ENCODE measurements at regions not wholly inside any gene's neighbourhood (a gene's known extent, or its start where the extent isn't known, plus 50 kb on each side); places are given as distances from the start of the nearest gene placed in this dataset.

DNA sequence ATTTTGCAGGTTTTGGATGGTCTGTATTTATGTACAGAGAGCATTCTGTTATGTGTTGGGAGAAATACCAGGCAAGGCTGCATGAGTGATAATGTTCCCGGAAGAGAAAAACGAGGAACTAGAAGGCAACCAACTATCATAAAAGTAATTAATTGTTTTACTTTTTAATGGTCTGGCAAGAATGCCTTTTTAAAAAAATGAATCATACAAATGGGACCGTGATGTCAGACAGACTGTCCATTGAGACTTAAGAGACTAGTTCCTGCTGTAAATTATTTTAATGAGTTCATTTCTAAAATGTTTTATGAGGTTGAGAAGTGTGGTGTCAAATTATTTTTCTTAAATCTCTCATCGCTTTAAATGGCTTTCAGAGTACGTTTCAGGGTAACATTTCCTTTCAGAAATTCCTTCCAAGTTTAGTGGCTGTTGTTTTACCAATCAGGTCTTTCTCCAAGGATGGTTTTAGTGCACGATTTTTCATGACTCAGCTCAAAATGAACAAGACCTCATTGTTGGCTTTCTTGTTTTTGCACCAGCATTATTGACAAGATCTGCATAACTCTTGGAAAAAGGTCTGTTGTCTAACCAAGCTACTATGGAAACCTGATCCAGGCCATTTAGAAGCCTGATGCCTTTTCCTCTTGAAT is 86.1 kb upstream of the ARHGAP5 start:
- TF ChIP-seq POLR2A (IDR thresholded peaks at IDR 0.05) = no peak
- TF ChIP-seq, protein P1, sequence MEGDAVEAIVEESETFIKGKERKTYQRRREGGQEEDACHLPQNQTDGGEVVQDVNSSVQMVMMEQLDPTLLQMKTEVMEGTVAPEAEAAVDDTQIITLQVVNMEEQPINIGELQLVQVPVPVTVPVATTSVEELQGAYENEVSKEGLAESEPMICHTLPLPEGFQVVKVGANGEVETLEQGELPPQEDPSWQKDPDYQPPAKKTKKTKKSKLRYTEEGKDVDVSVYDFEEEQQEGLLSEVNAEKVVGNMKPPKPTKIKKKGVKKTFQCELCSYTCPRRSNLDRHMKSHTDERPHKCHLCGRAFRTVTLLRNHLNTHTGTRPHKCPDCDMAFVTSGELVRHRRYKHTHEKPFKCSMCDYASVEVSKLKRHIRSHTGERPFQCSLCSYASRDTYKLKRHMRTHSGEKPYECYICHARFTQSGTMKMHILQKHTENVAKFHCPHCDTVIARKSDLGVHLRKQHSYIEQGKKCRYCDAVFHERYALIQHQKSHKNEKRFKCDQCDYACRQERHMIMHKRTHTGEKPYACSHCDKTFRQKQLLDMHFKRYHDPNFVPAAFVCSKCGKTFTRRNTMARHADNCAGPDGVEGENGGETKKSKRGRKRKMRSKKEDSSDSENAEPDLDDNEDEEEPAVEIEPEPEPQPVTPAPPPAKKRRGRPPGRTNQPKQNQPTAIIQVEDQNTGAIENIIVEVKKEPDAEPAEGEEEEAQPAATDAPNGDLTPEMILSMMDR (IDR thresholded peaks at IDR 0.05) = no peak

Measured in heart left ventricle (tissue), 13 donors.